ENCODE measurements at regions not wholly inside any gene's neighbourhood (a gene's known extent, or its start where the extent isn't known, plus 50 kb on each side); places are given as distances from the start of the nearest gene placed in this dataset.
A peak's percentile ranks its signal among the peaks of the same experiment; 100 is the strongest.
"Not testable (repeated sequence)": the region's sequence is repeated elsewhere in the genome, so short reads cannot be mapped to it uniquely, and the experiment has no call there.

DNA sequence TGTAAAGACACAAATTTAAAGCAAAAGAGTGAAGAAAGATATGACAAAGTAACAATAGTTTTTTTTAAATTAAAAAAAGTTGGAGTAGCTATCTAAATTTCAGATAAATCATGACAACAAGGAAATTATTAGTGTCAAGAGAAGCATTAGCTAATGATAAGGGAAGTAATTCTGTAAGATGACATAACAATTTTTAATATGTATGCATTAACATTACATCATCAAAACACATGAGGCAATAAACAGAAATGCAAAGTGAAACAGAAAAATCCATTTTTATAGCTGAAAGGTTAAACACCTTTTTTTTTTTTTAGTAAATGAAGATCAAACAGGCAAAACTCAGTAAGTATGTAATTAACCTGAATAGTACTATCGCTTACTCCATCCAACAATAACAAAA is 804.9 kb upstream of the PRR20A start:
- DNase-seq, result no peak

DNA sequence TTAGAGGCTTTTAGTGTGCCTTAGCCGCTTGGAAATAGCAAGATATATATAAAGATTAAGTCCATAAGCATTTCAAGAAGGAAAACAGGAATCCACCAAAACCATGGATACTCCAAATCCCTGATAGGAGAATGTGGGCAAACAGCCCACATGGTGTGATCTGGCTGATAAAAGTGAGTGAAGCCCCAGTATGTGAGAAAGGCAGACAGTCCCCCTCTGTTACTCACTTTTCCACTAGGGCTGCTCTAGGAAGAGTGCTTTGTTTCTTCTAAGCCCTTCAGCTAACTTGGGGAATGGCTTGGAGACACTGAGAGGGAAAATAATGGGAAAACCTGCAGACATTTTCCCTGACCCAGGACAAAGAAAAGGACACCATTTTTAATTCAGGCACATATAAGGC is 802.3 kb upstream of the PRR20A start:
- no peak for DNase-seq

DNA sequence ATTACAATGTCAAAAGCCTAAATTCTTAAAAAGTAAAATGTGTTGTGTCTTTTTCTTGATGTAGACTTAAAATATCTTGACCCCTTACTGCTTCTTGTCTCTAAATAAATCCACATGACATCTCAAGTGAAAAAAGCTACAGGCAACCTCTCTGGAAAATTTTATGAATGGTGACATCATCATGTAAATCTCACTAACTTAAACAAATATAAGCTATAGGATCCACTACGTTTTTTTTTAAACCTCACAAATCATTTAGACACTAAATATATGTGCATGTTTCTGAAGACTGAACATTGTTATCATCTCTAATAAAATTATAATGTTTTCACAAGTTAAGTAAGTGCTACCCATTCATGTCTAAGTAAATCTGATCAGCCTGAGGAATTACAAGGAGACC is 793.7 kb upstream of the PRR20A start:
- DNase-seq, result no peak

DNA sequence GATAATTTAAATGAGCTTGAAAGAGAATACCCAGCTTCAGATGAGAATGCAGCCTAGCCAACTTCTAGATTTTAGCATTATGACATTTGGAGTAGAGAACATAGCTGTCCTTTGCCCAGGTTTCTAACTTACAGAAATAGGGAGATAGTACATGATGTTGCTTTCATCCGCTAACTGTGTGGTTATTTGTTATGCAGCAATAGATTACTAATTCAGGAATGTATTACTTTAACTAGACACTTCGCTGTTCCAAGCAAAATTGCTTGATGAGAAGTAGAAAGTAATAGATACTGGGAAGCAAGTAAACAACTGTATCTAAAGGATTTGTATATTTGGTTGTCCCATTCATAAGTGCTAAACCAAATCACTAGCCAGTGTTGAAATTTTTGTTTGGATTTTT is 790.9 kb upstream of the PRR20A start:
- DNase-seq, result no peak

DNA sequence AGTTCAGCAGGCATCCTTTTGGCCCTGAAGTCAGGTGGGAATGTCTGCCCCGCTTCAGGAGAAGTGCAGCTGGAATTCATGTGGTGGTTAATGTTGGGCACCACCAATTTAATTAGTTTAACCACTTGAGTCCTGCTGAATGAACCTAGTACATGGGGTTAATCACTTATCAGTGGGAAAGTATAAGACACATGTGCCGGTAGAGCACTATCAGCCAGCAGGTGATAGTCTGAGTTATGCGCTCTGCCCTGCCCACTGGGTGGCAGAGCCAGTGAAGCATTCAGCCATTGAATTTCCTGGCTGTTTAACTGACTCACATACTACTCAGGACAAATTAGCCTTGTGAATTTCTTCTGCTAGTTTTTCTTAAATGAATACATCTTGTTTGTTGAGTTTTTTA is 789.7 kb upstream of the PRR20A start:
- DNase-seq, result no peak

DNA sequence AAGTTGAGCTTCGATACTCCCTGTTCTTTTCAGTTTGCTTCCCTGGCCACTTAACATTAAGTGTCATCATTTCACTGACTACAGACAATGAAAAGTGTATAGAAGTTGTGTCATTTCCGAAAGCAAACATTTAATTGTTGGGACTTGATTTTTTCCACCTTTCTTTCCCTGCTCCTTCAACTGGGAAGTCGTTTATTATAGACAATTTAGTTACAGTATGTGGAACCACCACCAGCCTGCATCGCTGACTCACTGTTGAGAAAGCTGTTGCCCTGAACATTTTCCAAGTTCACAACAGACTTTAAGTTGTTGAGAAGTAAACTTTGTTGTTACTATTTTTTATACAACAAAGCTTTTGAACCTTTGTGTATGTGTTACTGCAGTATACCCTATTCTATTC is 788.4 kb upstream of the PRR20A start:
- DNase-seq, result no peak

GRCh38 chr13:56352901-56353300 is 787.8 kb upstream of the PRR20A start:
- DNase-seq, result no peak

GRCh38 chr13:56356690-56357089 is 784.0 kb upstream of the PRR20A start:
- no peak for DNase-seq

DNA sequence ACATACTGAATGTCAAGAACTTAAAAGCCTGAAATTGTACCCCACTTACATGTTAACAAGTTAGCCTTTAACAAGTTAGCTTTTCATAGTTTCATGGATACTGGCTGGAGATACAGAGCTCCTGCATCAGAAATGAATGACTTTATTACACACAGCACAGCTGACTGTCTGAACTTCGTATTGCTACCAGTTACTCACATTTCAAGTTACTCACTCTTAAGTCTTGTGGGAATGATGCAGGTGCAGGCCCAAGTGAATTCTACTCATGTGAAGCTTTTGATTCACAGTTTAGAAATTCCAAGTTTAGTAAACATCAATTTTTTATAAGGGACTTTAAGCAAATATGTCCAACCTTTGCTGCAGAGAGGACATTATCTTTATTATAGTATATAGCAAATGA is 762.2 kb upstream of the PRR20A start:
- DNase-seq, result no peak

DNA sequence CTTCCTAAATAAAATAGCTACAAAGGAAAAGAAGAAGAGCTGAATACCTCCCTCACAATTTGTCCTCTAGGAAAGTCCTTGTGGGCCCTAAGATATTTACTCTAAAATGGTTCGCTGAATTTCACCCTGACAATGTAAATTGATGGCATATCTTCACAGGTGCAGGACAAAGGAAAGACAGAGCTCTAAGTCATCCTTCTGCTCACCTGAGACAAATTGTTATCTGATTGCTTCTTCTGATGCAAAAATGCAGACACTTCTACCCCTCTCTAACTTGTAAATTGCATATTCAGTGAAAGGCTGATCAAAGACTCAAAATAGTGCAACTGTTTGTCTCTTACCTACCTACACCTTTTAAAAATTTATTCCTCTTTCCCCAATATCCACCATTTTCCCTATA is 747.2 kb upstream of the PRR20A start:
- no peak for DNase-seq

DNA sequence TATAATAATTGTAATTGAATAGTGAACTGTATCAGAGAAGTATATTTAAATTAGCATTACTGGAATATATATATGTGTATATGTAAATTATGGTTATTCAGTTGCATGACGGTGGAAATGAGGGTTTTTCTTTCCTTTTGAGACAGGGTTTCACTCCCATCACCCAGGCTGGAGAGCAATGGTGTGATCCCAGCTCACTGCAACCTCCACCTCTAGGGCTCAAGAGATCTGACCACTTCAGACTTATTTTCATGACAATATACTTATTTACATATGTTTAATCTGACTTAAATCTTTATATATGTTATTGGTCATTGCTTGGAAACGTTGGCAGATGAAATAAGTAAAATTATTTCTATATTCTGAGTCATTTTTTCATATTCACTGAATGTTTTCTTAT is 744.4 kb upstream of the PRR20A start:
- DNase-seq, result no peak

- DNase-seq, result no peak
These were observed 739.9 kb upstream of the PRR20A start for GRCh38 chr13:56400774-56401173.

GRCh38 chr13:56412856-56413255 is 727.9 kb upstream of the PRR20A start:
- no peak for DNase-seq

DNA sequence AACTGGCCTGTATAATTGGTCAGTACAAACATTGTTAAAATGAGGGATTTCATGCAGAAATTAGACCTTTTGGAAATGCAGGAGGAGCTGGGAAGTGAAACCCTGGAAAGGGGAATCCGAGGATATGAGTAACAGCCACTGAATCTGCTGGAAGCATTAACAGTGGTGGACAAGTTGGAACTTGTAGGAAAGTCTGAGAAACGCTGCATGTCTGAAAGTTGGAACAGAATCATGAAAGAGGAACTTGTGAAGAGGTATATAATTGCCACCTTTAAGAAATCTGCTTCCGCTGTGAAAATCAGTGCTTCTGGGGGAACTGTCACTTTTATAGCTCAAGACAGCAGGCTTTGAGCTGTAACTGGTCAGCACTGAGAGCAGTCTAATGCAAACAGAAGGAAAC is 716.5 kb upstream of the PRR20A start:
- DNase-seq, result no peak

- DNase-seq, result no peak
These were observed 683.1 kb upstream of the PRR20A start for GRCh38 chr13:56457535-56458190.

GRCh38 chr13:56459286-56459685 is 681.4 kb upstream of the PRR20A start:
- DNase-seq, result no peak

GRCh38 chr13:56501750-56502149 is 639.0 kb upstream of the PRR20A start:
- no peak for DNase-seq

DNA sequence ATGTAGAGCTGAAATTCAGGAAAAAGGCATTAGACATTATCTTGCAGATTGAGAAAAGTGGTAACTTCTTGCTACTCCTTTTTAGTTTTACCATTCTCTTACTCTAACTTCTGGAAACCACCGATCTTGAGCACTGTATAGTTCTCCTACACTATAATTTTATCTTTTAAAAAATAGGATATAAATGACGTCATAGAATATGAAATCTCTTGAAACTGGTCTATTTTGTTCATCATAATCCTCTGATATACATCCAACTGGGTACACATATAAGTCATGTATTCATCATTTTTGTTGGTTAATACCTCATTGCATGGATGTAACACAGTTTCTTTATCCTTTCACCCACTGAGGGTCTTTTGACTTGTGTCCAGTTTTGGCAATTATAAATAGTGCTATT is 629.9 kb upstream of the PRR20A start:
- no peak for DNase-seq

GRCh38 chr13:56512336-56512735 is 628.4 kb upstream of the PRR20A start:
- DNase-seq, result not testable (repeated sequence)

GRCh38 chr13:56515441-56515840 is 625.3 kb upstream of the PRR20A start:
- no peak for DNase-seq

DNA sequence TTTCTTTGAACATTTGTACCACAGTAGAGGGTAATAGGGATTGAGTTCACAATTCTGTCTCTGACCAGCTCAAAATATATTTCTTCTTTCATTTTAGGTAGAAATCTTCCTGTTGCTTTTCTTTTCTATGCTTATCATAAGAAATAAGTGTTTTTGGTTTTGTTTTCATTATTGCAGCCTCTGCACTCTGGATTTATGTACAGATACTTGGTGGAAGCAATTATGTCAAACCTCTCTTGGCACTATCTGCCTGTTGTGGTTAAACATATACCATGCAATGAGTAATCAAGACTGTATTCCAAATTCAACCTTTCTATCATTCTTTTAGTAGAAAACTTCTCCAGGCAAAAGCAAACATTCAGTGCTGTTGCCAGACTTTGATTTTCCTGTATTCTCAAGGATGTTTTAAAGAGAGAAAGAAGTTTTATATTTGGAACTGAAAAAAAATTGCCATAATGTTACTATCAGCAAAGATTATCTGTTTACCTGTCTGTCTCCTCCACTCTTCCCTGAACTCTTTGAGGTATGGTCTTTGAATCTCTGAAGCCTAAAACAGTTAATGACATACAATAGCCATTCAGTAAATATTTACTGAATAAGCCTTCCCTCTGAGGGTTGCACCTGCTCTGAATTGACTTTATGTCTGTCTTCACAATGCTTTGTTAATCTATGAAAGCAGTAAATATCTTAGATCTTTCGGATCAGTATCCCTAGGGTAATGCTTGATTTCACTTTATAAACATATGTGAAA is 612.5 kb upstream of the PRR20A start:
- peak; percentile 76 to 78 for DNase-seq

DNA sequence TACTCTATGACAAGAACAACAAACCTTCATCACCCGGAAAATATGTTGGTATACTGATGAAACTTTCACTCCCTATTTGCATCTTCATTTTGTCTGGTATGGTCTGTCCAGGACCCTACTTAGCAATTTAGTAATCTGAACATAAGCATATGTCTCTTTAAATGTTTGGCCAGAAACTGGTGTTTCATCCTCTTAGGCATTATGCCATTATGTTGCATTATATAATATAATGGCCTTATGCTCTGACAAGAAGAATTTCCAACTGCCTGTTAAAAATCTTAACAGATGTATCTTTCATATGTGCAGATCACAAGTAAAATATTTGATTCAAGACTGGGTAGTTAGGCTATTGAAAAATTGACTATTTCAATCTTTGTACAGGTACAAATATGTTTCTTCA is 610.6 kb upstream of the PRR20A start:
- DNase-seq, result no peak

DNA sequence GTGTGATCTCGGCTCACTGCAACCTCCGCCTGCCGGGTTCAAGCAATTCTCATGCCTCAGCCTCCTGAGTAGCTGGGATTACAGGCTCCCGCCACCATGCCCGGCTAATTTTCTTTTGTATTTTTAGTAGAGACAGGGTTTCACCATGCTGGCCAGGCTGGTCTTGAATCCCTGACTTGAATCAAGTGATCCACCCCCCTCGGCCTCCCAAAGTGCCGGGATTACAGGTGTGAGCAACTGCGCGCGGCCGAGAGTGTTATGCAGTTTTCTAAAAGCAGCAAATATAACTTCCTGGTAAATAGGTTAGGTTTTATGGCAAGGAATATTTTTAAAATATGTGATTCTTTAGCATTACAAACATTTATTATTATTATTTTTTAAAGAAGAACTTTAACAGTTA is 592.8 kb upstream of the PRR20A start:
- not testable (repeated sequence) for DNase-seq

GRCh38 chr13:56558698-56559320 is 581.9 kb upstream of the PRR20A start:
- DNase-seq, result no peak
